SU-DHL-6 (cell line): ENCODE measurements at regions not wholly inside any gene's neighbourhood (a gene's known extent, or its start where the extent isn't known, plus 50 kb on each side); places are given as distances from the start of the nearest gene placed in this dataset.

Experiments used
- H2AFZ ChIP-seq: fragments of 200-600 bp; sonication (generic); 2 replicates; pipeline ENCODE4 v1.6.1; 2014; ENCODE audit warnings: low read depth, mild to moderate bottlenecking, moderate library complexity, mixed read lengths, antibody characterized with exemption, low read length; ENCODE audit not compliant: severe bottlenecking
- H3F3A ChIP-seq: fragments of 200-600 bp; shearing (Covaris generic); 2 replicates; pipeline ENCODE4 v1.6.0; 2016; ENCODE audit warnings: antibody characterized with exemption, mild to moderate bottlenecking; ENCODE audit not compliant: insufficient read depth
- H3K27ac ChIP-seq: fragments of 200-600 bp; sonication (generic); 2 replicates; pipeline ENCODE4 v1.5.1; 2016; ENCODE audit warnings: low read depth, mild to moderate bottlenecking, low read length, moderate library complexity, mixed read lengths
- H3K27me3 ChIP-seq: fragments of 200-600 bp; sonication (generic), shearing (Covaris generic); 2 replicates; pipeline ENCODE4 v1.6.0; 2014; ENCODE audit warnings: mild to moderate bottlenecking, low read length
- H3K36me3 ChIP-seq: fragments of 200-600 bp; sonication (generic); 2 replicates; pipeline ENCODE4 v1.6.1; 2014; ENCODE audit warnings: mild to moderate bottlenecking, low read length, mixed read lengths
- H3K4me2 ChIP-seq: fragments of 300-600, 200-600 bp; shearing (Covaris generic), sonication (generic); 2 replicates; pipeline ENCODE4 v1.6.0; 2014; ENCODE audit warnings: low read length, low read depth, mild to moderate bottlenecking; ENCODE audit not compliant: poor library complexity, severe bottlenecking
- H3K4me3 ChIP-seq: fragments of 200-600 bp; sonication (generic); 2 replicates; pipeline ENCODE4 v1.5.1; 2014; ENCODE audit warnings: antibody characterized with exemption, low read length, mild to moderate bottlenecking, mixed read lengths; ENCODE audit not compliant: insufficient read depth, poor library complexity, severe bottlenecking
- H3K79me2 ChIP-seq: fragments of 200-600 bp; sonication (generic); 2 replicates; pipeline ENCODE4 v1.6.1; 2014; ENCODE audit warnings: mild to moderate bottlenecking, low read length, moderate library complexity; ENCODE audit not compliant: insufficient read depth
- H3K9ac ChIP-seq: fragments of 200-600 bp; sonication (generic); 2 replicates; pipeline ENCODE4 v1.7.0; 2014; ENCODE audit warnings: mild to moderate bottlenecking, low read length
- H3K9me2 ChIP-seq: fragments of 200-600 bp; sonication (generic); replicated peaks from 2 replicates; pipeline ENCODE4 v1.6.1; 2014; ENCODE audit warnings: low read length; ENCODE audit not compliant: insufficient read depth
- H3K9me3 ChIP-seq: fragments of 200-600 bp; sonication (generic); 2 replicates; pipeline ENCODE4 v1.6.1; 2014; ENCODE audit warnings: low read length, mixed read lengths; ENCODE audit not compliant: insufficient read depth
- H4K20me1 ChIP-seq: fragments of 200-600 bp; sonication (generic); 2 replicates; pipeline ENCODE4 v1.6.1; 2014; ENCODE audit warnings: low read depth, mild to moderate bottlenecking, antibody characterized with exemption, low read length, moderate library complexity, mixed read lengths
- EZH2phosphoT487 ChIP-seq: fragments of 200-600 bp; sonication (generic), shearing (Covaris generic); conservative IDR thresholded peaks from 2 replicates; pipeline ENCODE4 v1.6.1; 2018; ENCODE audit warnings: mild to moderate bottlenecking, antibody characterized with exemption, low read length, moderate library complexity, mixed read lengths
- TF ChIP-seq, protein P1 (sequence below): fragments of 200-600 bp; sonication (generic); IDR thresholded peaks from one replicate; pipeline ENCODE4 v1.5.1; 2017; ENCODE audit warnings: antibody characterized with exemption, mild to moderate bottlenecking, low read length, moderate library complexity; ENCODE audit not compliant: insufficient read depth, poor library complexity, severe bottlenecking

DNA sequence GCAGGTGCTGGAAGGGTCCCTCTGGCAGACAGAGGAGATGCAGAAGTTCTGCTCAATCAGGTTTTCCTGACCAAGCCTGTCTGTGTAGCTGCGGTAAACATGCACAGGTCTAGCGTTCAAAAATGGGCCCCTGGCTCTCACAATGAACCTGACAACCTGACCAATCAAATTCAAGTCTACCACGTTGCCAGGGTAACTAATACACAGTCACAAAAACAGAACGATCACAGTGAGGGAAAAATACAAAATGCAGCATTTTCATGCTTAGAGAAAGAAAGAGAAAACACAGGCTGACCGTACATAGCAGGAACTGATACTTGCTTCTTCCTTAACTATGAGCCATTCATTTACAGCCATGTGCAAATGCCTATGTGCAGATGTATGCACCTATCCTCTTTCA, 353.1 kb upstream of the TSHZ2 start:
- Histone ChIP-seq H3K4me3 (no peak overlapping the region), H3F3A (no peaks in the 10 kb centered on the region), H3K9me2 (no peaks in the 10 kb centered on the region), H3K79me2 (no peaks in the 10 kb centered on the region), H4K20me1 (no peaks in the 10 kb centered on the region), H3K27me3 (no peaks in the 10 kb centered on the region), H3K36me3 (no peaks in the 10 kb centered on the region), H3K4me2 (no peak overlapping the region), H3K9ac (no peak overlapping the region), H3K27ac (no peak overlapping the region), H2AFZ (no peak overlapping the region), H3K9me3 (no peaks in the 10 kb centered on the region)
- TF ChIP-seq, protein P1, sequence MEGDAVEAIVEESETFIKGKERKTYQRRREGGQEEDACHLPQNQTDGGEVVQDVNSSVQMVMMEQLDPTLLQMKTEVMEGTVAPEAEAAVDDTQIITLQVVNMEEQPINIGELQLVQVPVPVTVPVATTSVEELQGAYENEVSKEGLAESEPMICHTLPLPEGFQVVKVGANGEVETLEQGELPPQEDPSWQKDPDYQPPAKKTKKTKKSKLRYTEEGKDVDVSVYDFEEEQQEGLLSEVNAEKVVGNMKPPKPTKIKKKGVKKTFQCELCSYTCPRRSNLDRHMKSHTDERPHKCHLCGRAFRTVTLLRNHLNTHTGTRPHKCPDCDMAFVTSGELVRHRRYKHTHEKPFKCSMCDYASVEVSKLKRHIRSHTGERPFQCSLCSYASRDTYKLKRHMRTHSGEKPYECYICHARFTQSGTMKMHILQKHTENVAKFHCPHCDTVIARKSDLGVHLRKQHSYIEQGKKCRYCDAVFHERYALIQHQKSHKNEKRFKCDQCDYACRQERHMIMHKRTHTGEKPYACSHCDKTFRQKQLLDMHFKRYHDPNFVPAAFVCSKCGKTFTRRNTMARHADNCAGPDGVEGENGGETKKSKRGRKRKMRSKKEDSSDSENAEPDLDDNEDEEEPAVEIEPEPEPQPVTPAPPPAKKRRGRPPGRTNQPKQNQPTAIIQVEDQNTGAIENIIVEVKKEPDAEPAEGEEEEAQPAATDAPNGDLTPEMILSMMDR: no peak
- no peak for TF ChIP-seq EZH2phosphoT487

DNA sequence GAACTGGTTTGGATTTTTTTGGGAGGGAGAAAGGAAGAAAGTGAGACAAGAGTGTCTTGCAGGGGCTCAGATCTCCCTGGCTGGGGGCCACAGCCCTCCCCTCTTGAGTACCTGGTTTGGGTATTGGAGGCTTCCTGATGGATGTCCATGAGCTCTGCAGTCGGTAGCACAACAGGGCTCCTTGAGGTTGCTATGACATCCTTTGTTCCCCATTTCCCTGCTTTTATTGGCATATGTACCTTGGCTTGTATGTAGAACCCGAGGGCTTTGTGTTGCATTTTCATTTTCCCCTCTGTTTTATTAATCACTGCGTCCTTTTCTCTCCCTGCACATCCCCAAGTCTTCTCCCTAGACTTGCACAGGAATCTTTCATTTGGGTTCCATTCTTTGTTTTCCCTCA, 355.5 kb upstream of the TSHZ2 start:
- no peak for TF ChIP-seq EZH2phosphoT487
- TF ChIP-seq, protein P1: no peak
- Histone ChIP-seq H3K9me3 (no peaks in the 10 kb centered on the region), H3K36me3 (no peaks in the 10 kb centered on the region), H3K27me3 (no peaks in the 10 kb centered on the region), H3K9me2 (no peaks in the 10 kb centered on the region), H3K79me2 (no peaks in the 10 kb centered on the region), H3K27ac (no peak overlapping the region), H3K9ac (no peak overlapping the region), H3K4me2 (no peak overlapping the region), H4K20me1 (no peaks in the 10 kb centered on the region), H2AFZ (no peak overlapping the region), H3K4me3 (no peak overlapping the region), H3F3A (no peaks in the 10 kb centered on the region)

DNA sequence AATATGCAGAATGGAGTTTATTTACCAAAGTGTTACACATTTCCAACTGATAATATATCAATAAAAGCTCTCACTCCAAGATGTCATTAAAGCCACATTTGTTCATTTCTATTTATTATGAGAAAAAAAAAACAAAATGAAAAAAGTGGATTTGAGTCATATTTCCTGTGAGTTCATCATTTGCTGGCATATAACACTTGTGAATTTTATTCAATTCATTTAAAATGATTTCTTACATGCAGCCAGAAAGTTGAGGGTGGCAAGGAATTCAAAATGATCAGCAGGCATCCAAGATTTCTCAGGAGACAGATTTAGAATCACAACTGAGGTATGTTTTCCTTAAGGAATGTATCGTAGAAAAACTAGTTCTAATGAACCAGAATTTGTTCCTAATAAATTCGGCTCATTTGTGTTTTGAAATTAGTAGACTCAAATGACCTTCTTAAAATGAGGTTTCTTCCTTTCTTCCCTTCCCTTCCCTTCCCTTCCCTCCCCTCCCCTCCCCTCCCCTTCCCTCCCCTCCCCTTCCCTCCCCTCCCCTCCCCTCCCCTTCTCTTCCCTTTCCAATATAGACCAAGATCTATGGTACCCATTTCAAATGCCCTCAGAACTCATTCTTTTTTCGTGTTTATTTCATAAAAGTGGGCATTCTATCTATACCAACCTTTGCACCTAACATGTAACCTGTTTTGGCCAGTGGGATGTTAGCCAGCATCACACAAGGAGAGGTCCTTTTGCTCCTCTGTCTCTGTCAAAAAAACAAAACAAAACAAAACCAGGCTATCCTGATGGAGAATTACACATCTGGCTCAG, 357.9 kb upstream of the TSHZ2 start:
- TF ChIP-seq, protein P1: no peak
- no peak for TF ChIP-seq EZH2phosphoT487
- H3F3A ChIP-seq: no peaks in the 10 kb centered on the region
- H2AFZ ChIP-seq: no peak overlapping the region

More for the DNA sequence above, 357.9 kb upstream of the TSHZ2 start:
- H3K9me3 ChIP-seq: no peaks in the 10 kb centered on the region
- H3K36me3 ChIP-seq: no peaks in the 10 kb centered on the region
- no peak overlapping the region for H3K4me2 ChIP-seq
- no peaks in the 10 kb centered on the region for H4K20me1 ChIP-seq
- no peaks in the 10 kb centered on the region for H3K27me3 ChIP-seq
- no peaks in the 10 kb centered on the region for H3K9me2 ChIP-seq
- no peak overlapping the region for H3K4me3 ChIP-seq
- H3K27ac ChIP-seq: no peak overlapping the region
- H3K79me2 ChIP-seq: no peaks in the 10 kb centered on the region
- no peak overlapping the region for H3K9ac ChIP-seq
